ENCODE measurements at regions not wholly inside any gene's neighbourhood (a gene's known extent, or its start where the extent isn't known, plus 50 kb on each side); places are given as distances from the start of the nearest gene placed in this dataset.
"Not testable (repeated sequence)": the region's sequence is repeated elsewhere in the genome, so short reads cannot be mapped to it uniquely, and the experiment has no call there.

DNA sequence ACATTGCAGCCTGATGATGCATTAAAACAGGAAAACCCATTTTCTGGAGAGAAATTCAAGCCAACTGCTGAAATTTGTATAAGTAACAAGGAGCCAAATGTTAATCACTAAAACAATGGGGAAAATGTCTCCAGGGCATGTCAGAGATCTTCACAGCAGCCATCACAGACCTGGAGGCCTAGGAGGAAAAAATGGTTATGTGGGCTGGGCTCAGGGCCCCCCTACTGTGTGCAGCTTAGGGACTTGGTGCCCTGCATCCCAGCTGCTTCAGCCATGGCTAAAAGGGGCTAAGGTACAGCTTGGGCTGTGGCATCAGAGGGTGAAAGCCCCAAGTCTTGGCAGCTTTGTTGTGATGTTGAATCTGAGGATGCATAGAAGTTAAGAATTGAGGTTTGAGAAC, 479.8 kb downstream of the BCKDHB start:
- TF ChIP-seq CTCF (IDR thresholded peaks at IDR 0.05; ENCODE audit: insufficient read depth, low read length, poor library complexity, severe bottlenecking) = no peak
- no peak for DNase-seq (ENCODE audit: low read depth)
- H3K27me3 ChIP-seq (ENCODE audit: control insufficient read depth, insufficient read depth, low read length) = no peaks in the 10 kb centered on the region

GRCh38 chr6:80579391-80580023, 473.0 kb downstream of the BCKDHB start:
- DNase-seq (ENCODE audit: low read depth) = no peak
- H3K36me3 ChIP-seq (ENCODE audit: control insufficient read depth, insufficient read depth, low read length) = no peaks in the 10 kb centered on the region
- H3K4me3 ChIP-seq (ENCODE audit: low read depth, low read length) = no peak overlapping the region
- no peaks in the 10 kb centered on the region for H3K27me3 ChIP-seq (ENCODE audit: control insufficient read depth, insufficient read depth, low read length)
- no peak for TF ChIP-seq CTCF (IDR thresholded peaks at IDR 0.05; ENCODE audit: insufficient read depth, low read length, poor library complexity, severe bottlenecking)

More for the DNA sequence above, 479.8 kb downstream of the BCKDHB start:
- H3K4me3 ChIP-seq (ENCODE audit: low read depth, low read length) = no peak overlapping the region
- H3K36me3 ChIP-seq (ENCODE audit: control insufficient read depth, insufficient read depth, low read length) = no peaks in the 10 kb centered on the region

DNA sequence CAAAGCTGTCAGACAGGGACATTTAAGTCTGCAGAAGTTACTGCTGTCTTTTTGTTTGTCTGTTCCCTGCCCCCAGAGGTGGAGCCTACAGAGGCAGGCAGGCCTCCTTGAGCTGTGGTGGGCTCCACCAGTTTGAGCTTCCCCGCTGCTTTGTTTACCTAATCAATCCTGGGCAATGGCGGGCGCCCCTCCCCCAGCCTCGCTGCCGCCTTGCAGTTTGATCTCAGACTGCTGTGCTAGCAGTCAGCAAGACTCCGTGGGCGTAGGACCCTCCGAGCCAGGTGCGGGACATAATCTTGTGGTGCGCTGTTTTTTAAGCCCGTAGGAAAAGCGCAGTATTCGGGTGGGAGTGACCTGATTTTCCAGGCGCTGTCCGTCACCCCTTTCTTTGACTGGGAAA, 466.8 kb downstream of the BCKDHB start:
- not testable (repeated sequence) for H3K4me3 ChIP-seq (ENCODE audit: low read depth, low read length); DNase-seq (ENCODE audit: low read depth); H3K36me3 ChIP-seq (ENCODE audit: control insufficient read depth, insufficient read depth, low read length); H3K27me3 ChIP-seq (ENCODE audit: control insufficient read depth, insufficient read depth, low read length)

DNA sequence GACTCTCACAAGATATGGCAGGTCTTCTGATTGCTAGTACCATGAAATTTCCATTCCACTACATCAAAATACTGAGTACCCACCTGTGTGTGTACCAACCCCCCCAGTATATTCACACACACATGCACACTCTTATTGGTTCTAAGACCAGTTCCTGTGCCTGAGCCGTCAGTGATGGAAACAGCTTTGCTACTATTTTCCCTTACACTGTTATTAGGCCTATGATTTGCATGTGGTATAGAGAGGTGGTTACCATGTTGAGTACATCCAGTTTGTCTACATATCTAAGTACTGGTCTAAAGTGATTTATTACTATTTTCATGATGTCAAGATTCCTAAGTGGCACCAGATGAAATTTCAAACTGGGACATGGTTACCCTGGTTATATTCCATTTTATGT, 459.9 kb downstream of the BCKDHB start:
- H3K4me3 ChIP-seq (ENCODE audit: low read depth, low read length) = no peak overlapping the region
- DNase-seq (ENCODE audit: low read depth) = no peak
- TF ChIP-seq CTCF (IDR thresholded peaks at IDR 0.05; ENCODE audit: insufficient read depth, low read length, poor library complexity, severe bottlenecking) = no peak
- no peaks in the 10 kb centered on the region for H3K27me3 ChIP-seq (ENCODE audit: control insufficient read depth, insufficient read depth, low read length)
- no peaks in the 10 kb centered on the region for H3K36me3 ChIP-seq (ENCODE audit: control insufficient read depth, insufficient read depth, low read length)

DNA sequence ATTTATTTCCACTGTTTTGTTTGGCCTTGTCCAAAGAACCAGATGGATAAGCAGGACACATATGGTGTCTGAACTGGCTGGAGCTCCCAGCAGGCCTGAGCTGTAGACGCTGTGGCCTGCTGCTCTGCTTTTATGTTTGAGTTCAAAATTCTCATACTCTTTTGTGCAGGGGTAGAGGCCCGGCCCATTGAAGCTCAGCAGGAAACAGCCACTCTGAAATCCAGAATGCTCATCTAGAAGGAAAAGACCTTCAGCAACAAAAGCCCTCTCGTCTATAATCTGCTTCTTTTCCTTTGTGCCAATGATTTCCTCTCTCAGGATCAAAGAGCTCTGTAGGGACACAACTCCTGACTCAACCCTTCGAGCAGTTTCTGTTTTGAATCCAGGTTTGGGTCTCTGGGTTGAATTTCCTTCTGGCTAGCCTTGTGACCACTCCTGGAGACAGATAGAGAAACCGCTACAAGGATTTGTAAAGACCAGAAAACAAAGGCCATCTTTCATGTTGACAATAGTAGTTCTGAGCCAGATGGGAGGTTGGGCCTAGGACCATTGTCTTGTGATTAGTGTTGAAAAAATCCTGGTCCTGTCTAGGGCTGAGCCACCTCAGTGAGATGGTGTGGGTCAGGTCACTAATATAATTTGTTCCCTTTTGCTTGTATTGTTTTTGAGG, 446.7 kb downstream of the BCKDHB start:
- no peak for DNase-seq (ENCODE audit: low read depth)
- no peak for TF ChIP-seq CTCF (IDR thresholded peaks at IDR 0.05; ENCODE audit: insufficient read depth, low read length, poor library complexity, severe bottlenecking)
- H3K27me3 ChIP-seq (ENCODE audit: control insufficient read depth, insufficient read depth, low read length) = no peaks in the 10 kb centered on the region
- H3K36me3 ChIP-seq (ENCODE audit: control insufficient read depth, insufficient read depth, low read length) = no peaks in the 10 kb centered on the region
- no peak overlapping the region for H3K4me3 ChIP-seq (ENCODE audit: low read depth, low read length)

GRCh38 chr6:80550748-80551147, 444.3 kb downstream of the BCKDHB start:
- no peaks in the 10 kb centered on the region for H3K27me3 ChIP-seq (ENCODE audit: control insufficient read depth, insufficient read depth, low read length)
- DNase-seq (ENCODE audit: low read depth) = no peak
- H3K36me3 ChIP-seq (ENCODE audit: control insufficient read depth, insufficient read depth, low read length) = no peaks in the 10 kb centered on the region
- no peak for TF ChIP-seq CTCF (IDR thresholded peaks at IDR 0.05; ENCODE audit: insufficient read depth, low read length, poor library complexity, severe bottlenecking)
- H3K4me3 ChIP-seq (ENCODE audit: low read depth, low read length) = no peak overlapping the region
